ENCODE measurements at regions not wholly inside any gene's neighbourhood (a gene's known extent, or its start where the extent isn't known, plus 50 kb on each side); places are given as distances from the start of the nearest gene placed in this dataset.

GRCh38 chr14:41505491-41505890 is 101.2 kb upstream of the LRFN5 start:
- ChIA-PET CTCF (ENCODE audit: partially characterized antibody) (no interaction called here), POLR2A (ENCODE audit: partially characterized antibody) (no interaction called here)
- no peaks in the 10 kb centered on the region for H3K27me3 Mint-ChIP-seq
- no peak overlapping the region for H3K27ac Mint-ChIP-seq
- Histone ChIP-seq H3K36me3 (ENCODE audit: insufficient read depth, low read length) (no peaks in the 10 kb centered on the region), H3K9me3 (ENCODE audit: control insufficient read depth in 1 of 2, low read length in 2 of 2) (no peaks in the 10 kb centered on the region), H3K27ac (ENCODE audit: low read depth, low read length) (no peak overlapping the region), H3K4me1 (ENCODE audit: insufficient read depth, low read length) (no peaks in the 10 kb centered on the region), H3K27me3 (ENCODE audit: insufficient read depth, low read length) (no peaks in the 10 kb centered on the region), H3K4me3 (ENCODE audit: low read length in 2 of 2) (no peak overlapping the region)
- intact Hi-C loops (cut with micrococcal nuclease): no loop called here
- H3K4me3 Mint-ChIP-seq: no peak overlapping the region
- DNase-seq: no peak
- no peaks in the 10 kb centered on the region for H3K36me3 Mint-ChIP-seq
- peaks cover 0 to 3% (median 0%) of the 10 kb centered on the region in 8 donors for H3K9me3 Mint-ChIP-seq
- no peaks in the 10 kb centered on the region for H3K4me1 Mint-ChIP-seq

GRCh38 chr14:41498959-41499358 is 107.7 kb upstream of the LRFN5 start:
- Histone ChIP-seq H3K36me3 (ENCODE audit: insufficient read depth, low read length) (no peaks in the 10 kb centered on the region), H3K4me1 (ENCODE audit: insufficient read depth, low read length) (no peaks in the 10 kb centered on the region), H3K27me3 (ENCODE audit: insufficient read depth, low read length) (no peaks in the 10 kb centered on the region), H3K27ac (ENCODE audit: low read depth, low read length) (no peak overlapping the region), H3K4me3 (ENCODE audit: low read length in 2 of 2) (no peak overlapping the region), H3K9me3 (ENCODE audit: control insufficient read depth in 1 of 2, low read length in 2 of 2) (no peaks in the 10 kb centered on the region)
- CTCF ChIA-PET (ENCODE audit: partially characterized antibody): no interaction called here
- H3K9me3 Mint-ChIP-seq: peaks cover 0 to 2% (median 0%) of the 10 kb centered on the region in 8 donors
- no peaks in the 10 kb centered on the region for H3K4me1 Mint-ChIP-seq
- intact Hi-C loops (cut with micrococcal nuclease): no loop called here
- POLR2A ChIA-PET (ENCODE audit: partially characterized antibody): no interaction called here
- DNase-seq: no peak
- H3K36me3 Mint-ChIP-seq: no peaks in the 10 kb centered on the region
- no peak overlapping the region for H3K27ac Mint-ChIP-seq
- H3K4me3 Mint-ChIP-seq: no peak overlapping the region
- H3K27me3 Mint-ChIP-seq: no peaks in the 10 kb centered on the region

- Mint-ChIP-seq H3K4me3 (no peak overlapping the region), H3K27ac (no peak overlapping the region), H3K9me3 (peaks cover 0 to 5% (median 0%) of the 10 kb centered on the region in 8 donors), H3K4me1 (no peaks in the 10 kb centered on the region), H3K36me3 (no peaks in the 10 kb centered on the region), H3K27me3 (no peaks in the 10 kb centered on the region)
- no peak overlapping the region for H3K27ac ChIP-seq (ENCODE audit: low read depth, low read length)
- DNase-seq: no peak
- H3K4me3 ChIP-seq (ENCODE audit: low read length in 2 of 2): no peak overlapping the region
- intact Hi-C loops (cut with micrococcal nuclease): no loop called here
- H3K36me3 ChIP-seq (ENCODE audit: insufficient read depth, low read length): no peaks in the 10 kb centered on the region
- H3K4me1 ChIP-seq (ENCODE audit: insufficient read depth, low read length): no peaks in the 10 kb centered on the region
- CTCF ChIA-PET (ENCODE audit: partially characterized antibody): no interaction called here
- POLR2A ChIA-PET (ENCODE audit: partially characterized antibody): no interaction called here
- no peaks in the 10 kb centered on the region for H3K9me3 ChIP-seq (ENCODE audit: control insufficient read depth in 1 of 2, low read length in 2 of 2)
- H3K27me3 ChIP-seq (ENCODE audit: insufficient read depth, low read length): no peaks in the 10 kb centered on the region
Measured at GRCh38 chr14:41490323-41490722, 116.4 kb upstream of the LRFN5 start.

- Mint-ChIP-seq H3K27ac (no peak overlapping the region), H3K9me3 (peaks cover 0 to 5% (median 0%) of the 10 kb centered on the region in 8 donors)
- H3K27me3 ChIP-seq (ENCODE audit: insufficient read depth, low read length): no peaks in the 10 kb centered on the region
Measured at GRCh38 chr14:41489315-41489972, 117.2 kb upstream of the LRFN5 start.

GRCh38 chr14:41488401-41488800 is 118.3 kb upstream of the LRFN5 start:
- no peak for DNase-seq
- Mint-ChIP-seq H3K4me3 (no peak overlapping the region), H3K4me1 (no peaks in the 10 kb centered on the region), H3K27me3 (no peaks in the 10 kb centered on the region), H3K27ac (no peak overlapping the region), H3K36me3 (no peaks in the 10 kb centered on the region), H3K9me3 (peaks cover 0 to 5% (median 0%) of the 10 kb centered on the region in 8 donors)
- H3K9me3 ChIP-seq (ENCODE audit: control insufficient read depth in 1 of 2, low read length in 2 of 2): no peaks in the 10 kb centered on the region
- H3K36me3 ChIP-seq (ENCODE audit: insufficient read depth, low read length): no peaks in the 10 kb centered on the region
- ChIA-PET POLR2A (ENCODE audit: partially characterized antibody) (no interaction called here), CTCF (ENCODE audit: partially characterized antibody) (no interaction called here)
- no peaks in the 10 kb centered on the region for H3K4me1 ChIP-seq (ENCODE audit: insufficient read depth, low read length)
- no peak overlapping the region for H3K27ac ChIP-seq (ENCODE audit: low read depth, low read length)
- H3K4me3 ChIP-seq (ENCODE audit: low read length in 2 of 2): no peak overlapping the region
- intact Hi-C loops (cut with micrococcal nuclease): no loop called here
- no peaks in the 10 kb centered on the region for H3K27me3 ChIP-seq (ENCODE audit: insufficient read depth, low read length)

More at GRCh38 chr14:41489315-41489972, 117.2 kb upstream of the LRFN5 start:
- intact Hi-C loops (cut with micrococcal nuclease): no loop called here
- Histone ChIP-seq H3K36me3 (ENCODE audit: insufficient read depth, low read length) (no peaks in the 10 kb centered on the region), H3K27ac (ENCODE audit: low read depth, low read length) (no peak overlapping the region), H3K9me3 (ENCODE audit: control insufficient read depth in 1 of 2, low read length in 2 of 2) (no peaks in the 10 kb centered on the region), H3K4me3 (ENCODE audit: low read length in 2 of 2) (no peak overlapping the region), H3K4me1 (ENCODE audit: insufficient read depth, low read length) (no peaks in the 10 kb centered on the region)
- ChIA-PET POLR2A (ENCODE audit: partially characterized antibody) (no interaction called here), CTCF (ENCODE audit: partially characterized antibody) (no interaction called here)
- Mint-ChIP-seq H3K4me3 (no peak overlapping the region), H3K36me3 (no peaks in the 10 kb centered on the region), H3K4me1 (no peaks in the 10 kb centered on the region), H3K27me3 (no peaks in the 10 kb centered on the region)
- no peak for DNase-seq

GRCh38 chr14:41482861-41483260 is 123.8 kb upstream of the LRFN5 start:
- ChIA-PET CTCF (ENCODE audit: partially characterized antibody) (no interaction called here), POLR2A (ENCODE audit: partially characterized antibody) (no interaction called here)
- intact Hi-C loops (cut with micrococcal nuclease): no loop called here
- no peak overlapping the region for H3K4me3 Mint-ChIP-seq
- no peaks in the 10 kb centered on the region for H3K27me3 ChIP-seq (ENCODE audit: insufficient read depth, low read length)
- DNase-seq: no peak
- H3K4me1 Mint-ChIP-seq: no peaks in the 10 kb centered on the region
- no peak overlapping the region for H3K27ac Mint-ChIP-seq
- peaks cover 0 to 4% (median 0%) of the 10 kb centered on the region in 8 donors for H3K9me3 Mint-ChIP-seq
- H3K9me3 ChIP-seq (ENCODE audit: control insufficient read depth in 1 of 2, low read length in 2 of 2): no peaks in the 10 kb centered on the region
- H3K4me1 ChIP-seq (ENCODE audit: insufficient read depth, low read length): no peaks in the 10 kb centered on the region
- peaks cover 0 to 1% of the 10 kb centered on the region in 2 donors for H3K27me3 Mint-ChIP-seq
- no peaks in the 10 kb centered on the region for H3K36me3 ChIP-seq (ENCODE audit: insufficient read depth, low read length)
- no peaks in the 10 kb centered on the region for H3K36me3 Mint-ChIP-seq
- no peak overlapping the region for H3K27ac ChIP-seq (ENCODE audit: low read depth, low read length)
- H3K4me3 ChIP-seq (ENCODE audit: low read length in 2 of 2): no peak overlapping the region

GRCh38 chr14:41476526-41476925 is 130.2 kb upstream of the LRFN5 start:
- DNase-seq: no peak
- ChIA-PET CTCF (ENCODE audit: partially characterized antibody) (no interaction called here), POLR2A (ENCODE audit: partially characterized antibody) (no interaction called here)
- Histone ChIP-seq H3K4me1 (ENCODE audit: insufficient read depth, low read length) (no peaks in the 10 kb centered on the region), H3K27me3 (ENCODE audit: insufficient read depth, low read length) (no peaks in the 10 kb centered on the region), H3K9me3 (ENCODE audit: control insufficient read depth in 1 of 2, low read length in 2 of 2) (no peaks in the 10 kb centered on the region), H3K4me3 (ENCODE audit: low read length in 2 of 2) (no peak overlapping the region), H3K27ac (ENCODE audit: low read depth, low read length) (no peak overlapping the region), H3K36me3 (ENCODE audit: insufficient read depth, low read length) (no peaks in the 10 kb centered on the region)
- Mint-ChIP-seq H3K36me3 (no peaks in the 10 kb centered on the region), H3K4me3 (no peak overlapping the region), H3K4me1 (no peaks in the 10 kb centered on the region), H3K27me3 (peaks cover 0 to 3% of the 10 kb centered on the region in 2 donors), H3K9me3 (peaks cover 0 to 3% (median 0%) of the 10 kb centered on the region in 8 donors), H3K27ac (no peak overlapping the region)
- intact Hi-C loops (cut with micrococcal nuclease): no loop called here

GRCh38 chr14:41461380-41461779 is 145.3 kb upstream of the LRFN5 start:
- intact Hi-C loops (cut with micrococcal nuclease): no loop called here
- H3K9me3 ChIP-seq (ENCODE audit: control insufficient read depth in 1 of 2, low read length in 2 of 2): no peaks in the 10 kb centered on the region
- ChIA-PET CTCF (ENCODE audit: partially characterized antibody) (no interaction called here), POLR2A (ENCODE audit: partially characterized antibody) (no interaction called here)
- no peak for DNase-seq
- H3K36me3 ChIP-seq (ENCODE audit: insufficient read depth, low read length): no peaks in the 10 kb centered on the region
- Mint-ChIP-seq H3K4me1 (no peaks in the 10 kb centered on the region), H3K36me3 (no peaks in the 10 kb centered on the region), H3K9me3 (peaks cover 0 to under 1% (median 0%) of the 10 kb centered on the region in 8 donors), H3K27ac (no peak overlapping the region), H3K4me3 (no peak overlapping the region), H3K27me3 (no peaks in the 10 kb centered on the region)
- H3K27ac ChIP-seq (ENCODE audit: low read depth, low read length): no peak overlapping the region
- no peak overlapping the region for H3K4me3 ChIP-seq (ENCODE audit: low read length in 2 of 2)
- H3K4me1 ChIP-seq (ENCODE audit: insufficient read depth, low read length): no peaks in the 10 kb centered on the region
- no peaks in the 10 kb centered on the region for H3K27me3 ChIP-seq (ENCODE audit: insufficient read depth, low read length)

All from CD4-positive, alpha-beta memory T cell (primary cell).